Transverse colon (tissue), 4 donors: ENCODE measurements at regions not wholly inside any gene's neighbourhood (a gene's known extent, or its start where the extent isn't known, plus 50 kb on each side); places are given as distances from the start of the nearest gene placed in this dataset.

Experiments used
- DNase-seq: peaks from one replicate; pipeline ENCODE4 v3.0.0-alpha.2; 2019
- H3K27ac ChIP-seq, 4 donors: fragments of 200-600 bp; sonication (generic); 2 replicates each; pipeline ENCODE4 v1.5.1; 2016 to 2018; ENCODE audit warnings: inconsistent platforms in 4 of 4
- H3K27me3 ChIP-seq: fragments of 200-600 bp; sonication (generic); 2 replicates; pipeline ENCODE4 v1.5.1; 2017; ENCODE audit warnings: inconsistent platforms
- H3K36me3 ChIP-seq, 4 donors: fragments of 200-600 bp; sonication (generic); 2 replicates each; pipeline ENCODE4 v1.5.1; 2017 to 2019; ENCODE audit warnings: inconsistent platforms in 4 of 4
- H3K4me1 ChIP-seq, 4 donors: fragments of 200-600 bp; sonication (generic); 2 replicates each; pipeline ENCODE4 v1.5.1; 2017 to 2020; ENCODE audit warnings: inconsistent platforms in 4 of 4
- H3K4me3 ChIP-seq, 4 donors: fragments of 200-600 bp; sonication (generic); 1 replicate in 1 of 4; 2 replicates in 3 of 4; pipeline versions ENCODE4 v1.5.1 to v1.6.1; 2017 to 2019; ENCODE audit warnings: inconsistent platforms in 4 of 4
- H3K9me3 ChIP-seq, 2 donors: fragments of 200-600 bp; sonication (generic); 2 replicates each; pipeline ENCODE4 v1.5.1; 2017 to 2019; ENCODE audit warnings: inconsistent platforms in 2 of 2
- EP300 ChIP-seq: sonication (generic); formaldehyde crosslinking; IDR thresholded peaks from one replicate; pipeline ENCODE4 v1.6.1; 2017; ENCODE audit warnings: antibody characterized with exemption, low read depth
- POLR2A ChIP-seq: fragments of 450-650 bp; IDR thresholded peaks from one replicate; pipeline ENCODE4 v1.6.1; 2016; ENCODE audit warnings: antibody characterized with exemption, mild to moderate bottlenecking, moderate library complexity
- POLR2AphosphoS5 ChIP-seq, 3 donors: sonication (generic); formaldehyde crosslinking; IDR thresholded peaks; one replicate each; pipeline ENCODE4 v1.6.1; 2016; ENCODE audit warnings: antibody characterized with exemption in 3 of 3
- WGBS, 2 donors: methylation state at CpG; one replicate each; pipeline ENCODE4 v1.1.5; 2018; ENCODE audit warnings: low coverage in 1 of 2; 5-methylcytosine and 5-hydroxymethylcytosine counted together
- in situ Hi-C, 4 donors: fragments of 200-750 bp; cut with MboI; loops; one replicate each; pipeline versions ENCODE4 v1.15.0 to v1.15.1; 2017; ENCODE audit warnings: low sequenced_read_pairs in 3 of 4, low pct_ligation_motif_present in 1 of 4, low pct_unique_long_range_greater_than_20kb in 1 of 4
- intact Hi-C: fragments of 100-400 bp; cut with DNase I; formaldehyde crosslinking; loops from one replicate; pipeline ENCODE4 v1.15.1; 2023; ENCODE audit warnings: low total_unique reads
- TF ChIP-seq, protein P1 (sequence below), 5 experiments: fragments of 200-600 bp in 3 of 5; fragments of 450-650 bp in 2 of 5; sonication (generic) in 3 of 5; IDR thresholded peaks; 1 replicate in 2 of 5; 2 replicates in 3 of 5; pipeline ENCODE4 v1.5.1; 2016 to 2017; ENCODE audit warnings: antibody characterized with exemption in 5 of 5, inconsistent platforms in 3 of 5, mild to moderate bottlenecking in 2 of 5, moderate library complexity in 1 of 5

DNA sequence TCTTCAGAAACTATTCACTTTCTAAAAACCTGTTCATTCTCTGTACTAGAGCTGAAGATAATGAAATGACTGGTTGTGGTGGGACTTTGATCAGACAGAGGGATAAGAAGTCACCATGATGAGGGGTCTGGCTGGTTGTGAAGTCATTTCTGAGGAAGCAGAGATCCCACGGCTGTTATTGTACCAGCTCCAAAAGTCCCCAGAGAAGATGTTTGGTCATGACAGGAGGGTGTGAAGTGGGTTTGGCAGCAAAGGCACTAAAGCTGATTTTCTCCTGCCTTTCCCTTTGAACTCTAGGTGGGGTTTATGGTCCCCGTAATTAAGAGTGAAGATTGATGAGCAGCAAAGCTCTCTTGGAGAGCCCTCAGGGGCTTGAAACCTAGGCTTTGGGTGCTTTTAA lies 103.1 kb upstream of the CACHD1 start:
- no peak for DNase-seq
- no peaks in the 10 kb centered on the region for H3K9me3 ChIP-seq
- H3K27ac ChIP-seq, result no peak overlapping the region
- no peaks in the 10 kb centered on the region for H3K36me3 ChIP-seq
- no peaks in the 10 kb centered on the region for H3K27me3 ChIP-seq
- H3K4me1 ChIP-seq, result no peaks in the 10 kb centered on the region
- intact Hi-C loops, result no loop called here
- no peak for TF ChIP-seq POLR2AphosphoS5 (IDR thresholded peaks at IDR 0.05)
- TF ChIP-seq EP300, result no peak
- TF ChIP-seq, protein P1, sequence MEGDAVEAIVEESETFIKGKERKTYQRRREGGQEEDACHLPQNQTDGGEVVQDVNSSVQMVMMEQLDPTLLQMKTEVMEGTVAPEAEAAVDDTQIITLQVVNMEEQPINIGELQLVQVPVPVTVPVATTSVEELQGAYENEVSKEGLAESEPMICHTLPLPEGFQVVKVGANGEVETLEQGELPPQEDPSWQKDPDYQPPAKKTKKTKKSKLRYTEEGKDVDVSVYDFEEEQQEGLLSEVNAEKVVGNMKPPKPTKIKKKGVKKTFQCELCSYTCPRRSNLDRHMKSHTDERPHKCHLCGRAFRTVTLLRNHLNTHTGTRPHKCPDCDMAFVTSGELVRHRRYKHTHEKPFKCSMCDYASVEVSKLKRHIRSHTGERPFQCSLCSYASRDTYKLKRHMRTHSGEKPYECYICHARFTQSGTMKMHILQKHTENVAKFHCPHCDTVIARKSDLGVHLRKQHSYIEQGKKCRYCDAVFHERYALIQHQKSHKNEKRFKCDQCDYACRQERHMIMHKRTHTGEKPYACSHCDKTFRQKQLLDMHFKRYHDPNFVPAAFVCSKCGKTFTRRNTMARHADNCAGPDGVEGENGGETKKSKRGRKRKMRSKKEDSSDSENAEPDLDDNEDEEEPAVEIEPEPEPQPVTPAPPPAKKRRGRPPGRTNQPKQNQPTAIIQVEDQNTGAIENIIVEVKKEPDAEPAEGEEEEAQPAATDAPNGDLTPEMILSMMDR (IDR thresholded peaks at IDR 0.05), result no peak
- no peak overlapping the region for H3K4me3 ChIP-seq
- in situ Hi-C loops, result no loop called here
- 41 to 56% methylated on average over 1 to 2 of the region's 2 CpGs for WGBS, 2 donors

DNA sequence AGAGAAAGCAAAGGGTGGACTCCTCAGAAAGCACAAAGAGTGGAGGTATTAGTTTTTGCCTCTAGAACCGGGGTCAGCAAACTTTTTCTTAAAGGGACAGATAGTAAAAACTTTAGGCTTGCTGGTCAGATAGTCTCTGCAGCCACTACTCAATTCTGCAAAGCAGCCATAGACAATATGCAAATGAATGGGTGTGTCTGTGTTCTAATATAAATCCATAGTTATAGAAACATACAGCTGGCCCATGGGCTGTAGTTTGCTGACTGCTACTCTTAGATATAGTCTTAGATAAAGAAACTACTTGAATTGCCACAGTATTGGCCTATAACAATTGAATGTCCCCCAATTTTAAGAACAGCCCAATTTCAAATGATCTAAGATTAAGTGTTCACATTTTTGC lies 101.6 kb upstream of the CACHD1 start:
- no peaks in the 10 kb centered on the region for H3K4me1 ChIP-seq
- intact Hi-C loops, result no loop called here
- WGBS, 2 donors, result 50 to 73% methylated on average over 1 of the region's 1 CpG
- H3K27ac ChIP-seq, result no peak overlapping the region
- DNase-seq, result no peak
- H3K4me3 ChIP-seq, result no peak overlapping the region
- no peaks in the 10 kb centered on the region for H3K36me3 ChIP-seq
- in situ Hi-C loops, result no loop called here
- H3K27me3 ChIP-seq, result no peaks in the 10 kb centered on the region
- TF ChIP-seq, protein P1 (IDR thresholded peaks at IDR 0.05), result no peak
- TF ChIP-seq POLR2A (no peak), POLR2AphosphoS5 (IDR thresholded peaks at IDR 0.05) (no peak), EP300 (no peak)
- no peaks in the 10 kb centered on the region for H3K9me3 ChIP-seq

DNA sequence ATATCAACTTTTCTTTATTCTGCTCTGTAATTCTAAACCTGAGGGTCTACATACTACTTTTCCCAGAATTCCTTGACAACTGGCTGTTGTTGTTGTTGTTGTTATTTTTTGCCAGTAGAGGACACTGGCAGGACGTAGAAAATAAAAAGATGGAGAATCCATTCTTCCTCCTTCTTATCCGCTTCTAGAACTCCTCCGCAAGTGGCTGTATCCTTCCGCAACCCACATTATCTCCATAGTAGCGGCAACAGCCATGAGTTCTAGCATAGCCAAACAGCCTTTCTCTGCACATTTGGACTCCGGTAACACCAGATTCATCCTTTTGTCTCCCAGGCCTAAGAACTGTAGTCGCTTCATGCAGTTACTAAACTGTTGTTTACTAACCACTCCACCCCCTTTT lies 91.1 kb upstream of the CACHD1 start:
- intact Hi-C loops, result no loop called here
- WGBS, 2 donors, result 89% methylated on average over 7 of the region's 7 CpGs

DNA sequence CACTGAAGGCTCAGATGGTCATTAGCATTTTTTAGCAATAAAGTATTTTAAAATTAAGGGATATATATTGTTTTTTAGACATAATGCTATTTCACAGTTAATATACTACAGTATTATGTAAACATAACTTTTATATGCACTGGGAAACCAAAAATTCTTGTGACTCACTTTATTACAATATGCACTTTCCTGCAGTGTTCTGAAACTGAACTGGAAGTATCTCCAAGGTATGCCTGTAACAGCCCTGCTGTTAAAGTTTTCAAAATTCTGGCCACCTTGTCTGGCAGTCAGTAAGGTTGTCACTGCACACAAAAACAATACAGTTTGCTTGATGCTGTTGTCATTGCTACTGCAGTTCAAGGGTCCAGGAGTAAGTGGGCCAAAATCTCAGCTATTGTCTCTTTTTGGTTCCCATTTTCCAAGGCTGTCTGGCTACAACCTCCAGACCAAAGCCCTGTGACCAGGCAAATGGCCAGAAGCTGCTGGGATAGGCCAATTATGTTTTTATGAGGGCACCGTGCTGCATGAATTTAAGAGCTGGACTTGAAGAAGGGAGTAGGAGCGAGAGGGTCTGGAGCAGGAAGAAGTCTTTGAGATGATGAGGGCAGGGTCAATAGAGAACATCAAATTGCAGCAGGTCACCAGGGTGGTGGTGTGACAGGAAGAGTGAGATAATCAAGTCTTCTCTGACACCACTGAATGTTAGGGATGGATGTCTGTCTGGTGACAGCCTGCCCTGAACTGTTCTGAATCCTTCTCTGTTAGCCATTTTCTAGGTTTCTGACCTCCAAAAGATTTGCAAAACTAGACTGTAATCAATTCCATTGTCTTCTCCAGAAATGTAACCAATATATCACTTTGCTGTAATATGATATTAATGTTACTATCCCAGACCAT lies 82.3 kb upstream of the CACHD1 start:
- intact Hi-C loops (no loop called here), in situ Hi-C loops (no loop called here)
- Histone ChIP-seq H3K36me3 (no peaks in the 10 kb centered on the region), H3K27ac (no peak overlapping the region), H3K27me3 (no peaks in the 10 kb centered on the region), H3K4me1 (no peaks in the 10 kb centered on the region), H3K9me3 (no peaks in the 10 kb centered on the region), H3K4me3 (no peak overlapping the region)
- DNase-seq, result no peak
- TF ChIP-seq, protein P1 (IDR thresholded peaks at IDR 0.05), result no peak
- TF ChIP-seq EP300 (no peak), POLR2A (no peak), POLR2AphosphoS5 (IDR thresholded peaks at IDR 0.05) (no peak)
- 51% methylated on average over 2 of the region's 2 CpGs; no CpG with 5 or more reads in 1 of the 2 donors for WGBS, 2 donors

More for the DNA sequence above, 91.1 kb upstream of the CACHD1 start:
- H3K27ac ChIP-seq, result no peak overlapping the region
- no peak for DNase-seq
- H3K4me3 ChIP-seq, result no peak overlapping the region
- TF ChIP-seq POLR2A (no peak), POLR2AphosphoS5 (IDR thresholded peaks at IDR 0.05) (no peak), EP300 (no peak)
- TF ChIP-seq, protein P1 (IDR thresholded peaks at IDR 0.05), result no peak
- H3K27me3 ChIP-seq, result no peaks in the 10 kb centered on the region
- no peaks in the 10 kb centered on the region for H3K36me3 ChIP-seq
- peaks cover 0 to 3% of the 10 kb centered on the region in 2 donors for H3K9me3 ChIP-seq
- in situ Hi-C loops, result no loop called here
- H3K4me1 ChIP-seq, result no peaks in the 10 kb centered on the region
